HepG2 (cell line): ENCODE measurements at regions not wholly inside any gene's neighbourhood (a gene's known extent, or its start where the extent isn't known, plus 50 kb on each side); places are given as distances from the start of the nearest gene placed in this dataset.

Experiments
- DBP ChIP-seq: sonication (generic); formaldehyde crosslinking; IDR thresholded peaks from 2 replicates; pipeline ENCODE4 v1.4.0; 2020; ENCODE audit warnings: missing genetic modification reagents; ENCODE audit errors: not compliant biosample characterization
- FOXK1 ChIP-seq: sonication (generic); formaldehyde crosslinking; IDR thresholded peaks from 2 replicates; pipeline ENCODE4 v1.4.0; 2020; ENCODE audit warnings: low read depth, missing genetic modification reagents, borderline replicate concordance
- FOXP4 ChIP-seq: sonication (generic); formaldehyde crosslinking; IDR thresholded peaks from 2 replicates; pipeline ENCODE4 v1.4.0; 2020; ENCODE audit warnings: missing genetic modification reagents
- GATA4 ChIP-seq: sonication (generic); IDR thresholded peaks from 2 replicates; pipeline ENCODE4 v1.6.1; 2016; ENCODE audit warnings: antibody characterized with exemption, low read depth, borderline replicate concordance
- MAFK ChIP-seq, 2 experiments: IDR thresholded peaks in 1 of 2; conservative IDR thresholded peaks in 1 of 2; 2 replicates each; pipeline ENCODE4 v1.6.1; 2011; ENCODE audit warnings: improper control_type of control experiment in 2 of 2, low read length in 2 of 2
- MED8 ChIP-seq: sonication (generic); formaldehyde crosslinking; IDR thresholded peaks from 2 replicates; pipeline ENCODE4 v1.8.1; 2023; ENCODE audit warnings: mild to moderate bottlenecking, missing genetic modification reagents; ENCODE audit not compliant: insufficient replicate concordance
- NR2F6 ChIP-seq, 2 experiments: IDR thresholded peaks; 2 replicates each; pipeline ENCODE4 v1.6.1; 2016; ENCODE audit warnings: antibody characterized with exemption in 1 of 2, mild to moderate bottlenecking in 1 of 2
- RELA ChIP-seq: sonication (generic); formaldehyde crosslinking; IDR thresholded peaks from 2 replicates; pipeline ENCODE4 v1.4.0; 2020; ENCODE audit warnings: missing genetic modification reagents
- RFX1 ChIP-seq: fragments of 450-650 bp; IDR thresholded peaks from 2 replicates; pipeline ENCODE4 v1.6.1; 2017
- TBL1XR1 ChIP-seq: fragments of 150-350 bp; IDR thresholded peaks from 2 replicates; pipeline ENCODE4 v1.6.1; 2014; ENCODE audit warnings: borderline replicate concordance, low read length; ENCODE audit not compliant: partially characterized antibody
- ZFP91 ChIP-seq: sonication (generic); formaldehyde crosslinking; IDR thresholded peaks from 2 replicates; pipeline ENCODE4 v1.9.0; 2022; ENCODE audit warnings: missing genetic modification reagents, mild to moderate bottlenecking, borderline replicate concordance
- ZNF644 ChIP-seq: IDR thresholded peaks from 2 replicates; pipeline ENCODE4 v1.6.1; 2016; ENCODE audit warnings: low read depth
- ZNF646 ChIP-seq: sonication (generic); formaldehyde crosslinking; IDR thresholded peaks from 2 replicates; pipeline ENCODE4 v1.9.0; 2021; ENCODE audit warnings: mild to moderate bottlenecking, missing genetic modification reagents
- TF ChIP-seq, protein P1 (sequence below): sonication (generic); formaldehyde crosslinking; IDR thresholded peaks from 2 replicates; pipeline ENCODE4 v1.9.0; 2021; ENCODE audit warnings: missing genetic modification reagents, mild to moderate bottlenecking, borderline replicate concordance
- TF ChIP-seq, protein P2 (sequence below): sonication (generic); formaldehyde crosslinking; IDR thresholded peaks from 2 replicates; pipeline ENCODE4 v1.5.0; 2020; ENCODE audit warnings: missing genetic modification reagents

DNA sequence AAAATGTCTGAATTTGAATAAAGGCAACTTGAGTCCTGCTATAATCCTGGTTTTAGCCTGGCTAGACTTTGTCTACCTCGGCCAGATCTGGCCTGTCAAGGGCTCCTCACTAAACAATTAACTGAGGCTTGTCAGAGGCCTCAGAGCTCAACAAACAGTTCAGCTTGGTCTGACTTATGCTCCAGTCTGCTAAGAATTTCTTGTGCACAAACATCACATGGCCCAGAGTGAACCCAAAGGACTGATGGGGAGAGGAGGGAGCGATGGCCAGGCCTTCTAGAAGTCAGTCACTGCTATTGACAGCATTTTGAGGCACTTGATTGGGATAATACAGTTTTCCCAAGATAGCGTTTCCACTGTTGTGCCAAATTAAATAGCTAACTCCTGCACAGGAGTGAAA lies 555.1 kb upstream of the ID2 start (continued):
- TF ChIP-seq, protein P1, sequence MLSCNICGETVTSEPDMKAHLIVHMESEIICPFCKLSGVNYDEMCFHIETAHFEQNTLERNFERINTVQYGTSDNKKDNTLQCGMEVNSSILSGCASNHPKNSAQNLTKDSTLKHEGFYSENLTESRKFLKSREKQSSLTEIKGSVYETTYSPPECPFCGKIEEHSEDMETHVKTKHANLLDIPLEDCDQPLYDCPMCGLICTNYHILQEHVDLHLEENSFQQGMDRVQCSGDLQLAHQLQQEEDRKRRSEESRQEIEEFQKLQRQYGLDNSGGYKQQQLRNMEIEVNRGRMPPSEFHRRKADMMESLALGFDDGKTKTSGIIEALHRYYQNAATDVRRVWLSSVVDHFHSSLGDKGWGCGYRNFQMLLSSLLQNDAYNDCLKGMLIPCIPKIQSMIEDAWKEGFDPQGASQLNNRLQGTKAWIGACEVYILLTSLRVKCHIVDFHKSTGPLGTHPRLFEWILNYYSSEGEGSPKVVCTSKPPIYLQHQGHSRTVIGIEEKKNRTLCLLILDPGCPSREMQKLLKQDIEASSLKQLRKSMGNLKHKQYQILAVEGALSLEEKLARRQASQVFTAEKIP (CRISPR knock-in tag): no peak
- peak; percentile 64 for TF ChIP-seq FOXP4
- peak; percentile 55 for TF ChIP-seq MED8
- no peak for TF ChIP-seq DBP (CRISPR knock-in tag)
- peak; percentile 34 for TF ChIP-seq TBL1XR1
- TF ChIP-seq ZNF644 (CRISPR knock-in tag): 0 out of 2 replicates have a peak, but pooled peaks have one; percentile 48
- 0 out of 2 replicates have a peak, but pooled peaks have one; percentile 19 for TF ChIP-seq GATA4
- TF ChIP-seq ZFP91: no peak; the same call in 1 of the 2 replicates
- TF ChIP-seq ZNF646 (CRISPR knock-in tag): no peak
- TF ChIP-seq NR2F6 (IDR thresholded peaks at IDR 0.05): no peak
- TF ChIP-seq NR2F6 (CRISPR knock-in tag; IDR thresholded peaks at IDR 0.05): peak; percentile 72; the same call in 1 of the 2 replicates
- TF ChIP-seq, protein P2, sequence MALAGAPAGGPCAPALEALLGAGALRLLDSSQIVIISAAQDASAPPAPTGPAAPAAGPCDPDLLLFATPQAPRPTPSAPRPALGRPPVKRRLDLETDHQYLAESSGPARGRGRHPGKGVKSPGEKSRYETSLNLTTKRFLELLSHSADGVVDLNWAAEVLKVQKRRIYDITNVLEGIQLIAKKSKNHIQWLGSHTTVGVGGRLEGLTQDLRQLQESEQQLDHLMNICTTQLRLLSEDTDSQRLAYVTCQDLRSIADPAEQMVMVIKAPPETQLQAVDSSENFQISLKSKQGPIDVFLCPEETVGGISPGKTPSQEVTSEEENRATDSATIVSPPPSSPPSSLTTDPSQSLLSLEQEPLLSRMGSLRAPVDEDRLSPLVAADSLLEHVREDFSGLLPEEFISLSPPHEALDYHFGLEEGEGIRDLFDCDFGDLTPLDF (CRISPR knock-in tag): no peak
- peak; percentile 40; the same call in 1 of the 2 replicates for TF ChIP-seq FOXK1 (CRISPR knock-in tag)
- no peak for TF ChIP-seq RFX1
- peak in 1 of 2 experiments; percentile 15; a peak in 1 of 4 replicates for TF ChIP-seq MAFK (conservative IDR thresholded peaks at IDR 0.05 in 1 of 2, IDR thresholded peaks at IDR 0.05 in 1 of 2; ENCODE audit: low read length in 2 of 2)
- 0 out of 2 replicates have a peak, but pooled peaks have one; percentile 39 for TF ChIP-seq RELA
